ENCODE measurements at regions not wholly inside any gene's neighbourhood (a gene's known extent, or its start where the extent isn't known, plus 50 kb on each side); places are given as distances from the start of the nearest gene placed in this dataset.

- Histone ChIP-seq H3K9me3 (ENCODE audit: control insufficient read depth, low read depth, low read length) (no peaks in the 10 kb centered on the region), H3K4me3 (ENCODE audit: low read length) (no peak overlapping the region), H3K27me3 (ENCODE audit: control insufficient read depth, insufficient read depth, low read length) (no peaks in the 10 kb centered on the region), H3K27ac (ENCODE audit: low read length) (no peak overlapping the region), H3K36me3 (ENCODE audit: control insufficient read depth, insufficient read depth, low read length) (no peaks in the 10 kb centered on the region), H3K4me1 (ENCODE audit: control insufficient read depth, insufficient read depth, low read length) (no peaks in the 10 kb centered on the region)
- WGBS (ENCODE audit: insufficient coverage, low lambda C conversion rate) = no CpG with 5 or more reads among the region's 4 CpGs
- DNase-seq = no peak
Observed at GRCh38 chr13:39201180-39201579, 162.9 kb downstream of the NHLRC3 start.

- WGBS (ENCODE audit: insufficient coverage, low lambda C conversion rate) = 50% methylated on average over 2 of the region's 7 CpGs
- no peaks in the 10 kb centered on the region for H3K36me3 ChIP-seq (ENCODE audit: control insufficient read depth, insufficient read depth, low read length)
- no peaks in the 10 kb centered on the region for H3K9me3 ChIP-seq (ENCODE audit: control insufficient read depth, low read depth, low read length)
- no peak overlapping the region for H3K4me3 ChIP-seq (ENCODE audit: low read length)
- H3K27me3 ChIP-seq (ENCODE audit: control insufficient read depth, insufficient read depth, low read length) = no peaks in the 10 kb centered on the region
- H3K4me1 ChIP-seq (ENCODE audit: control insufficient read depth, insufficient read depth, low read length) = no peaks in the 10 kb centered on the region
- DNase-seq = no peak
- H3K27ac ChIP-seq (ENCODE audit: low read length) = no peak overlapping the region
Observed at GRCh38 chr13:39202746-39203145, 164.5 kb downstream of the NHLRC3 start.

- WGBS (ENCODE audit: insufficient coverage, low lambda C conversion rate) = 100% methylated on average over 1 of the region's 4 CpGs
- Histone ChIP-seq H3K4me1 (ENCODE audit: control insufficient read depth, insufficient read depth, low read length) (no peaks in the 10 kb centered on the region), H3K36me3 (ENCODE audit: control insufficient read depth, insufficient read depth, low read length) (no peaks in the 10 kb centered on the region), H3K27me3 (ENCODE audit: control insufficient read depth, insufficient read depth, low read length) (no peaks in the 10 kb centered on the region), H3K9me3 (ENCODE audit: control insufficient read depth, low read depth, low read length) (no peaks in the 10 kb centered on the region), H3K27ac (ENCODE audit: low read length) (no peak overlapping the region), H3K4me3 (ENCODE audit: low read length) (no peak overlapping the region)
- no peak for DNase-seq
Observed at GRCh38 chr13:39208636-39209035, 170.4 kb downstream of the NHLRC3 start.

- H3K27ac ChIP-seq (ENCODE audit: low read length) = no peak overlapping the region
- no peaks in the 10 kb centered on the region for H3K4me1 ChIP-seq (ENCODE audit: control insufficient read depth, insufficient read depth, low read length)
- no peak overlapping the region for H3K4me3 ChIP-seq (ENCODE audit: low read length)
- no CpG with 5 or more reads among the region's 1 CpG for WGBS (ENCODE audit: insufficient coverage, low lambda C conversion rate)
- H3K9me3 ChIP-seq (ENCODE audit: control insufficient read depth, low read depth, low read length) = no peaks in the 10 kb centered on the region
- DNase-seq = no peak
- no peaks in the 10 kb centered on the region for H3K27me3 ChIP-seq (ENCODE audit: control insufficient read depth, insufficient read depth, low read length)
- no peaks in the 10 kb centered on the region for H3K36me3 ChIP-seq (ENCODE audit: control insufficient read depth, insufficient read depth, low read length)
Observed at GRCh38 chr13:39209731-39210531, 171.7 kb downstream of the NHLRC3 start.

- Histone ChIP-seq H3K27ac (ENCODE audit: low read length) (no peak overlapping the region), H3K9me3 (ENCODE audit: control insufficient read depth, low read depth, low read length) (no peaks in the 10 kb centered on the region), H3K4me1 (ENCODE audit: control insufficient read depth, insufficient read depth, low read length) (no peaks in the 10 kb centered on the region), H3K27me3 (ENCODE audit: control insufficient read depth, insufficient read depth, low read length) (no peaks in the 10 kb centered on the region), H3K4me3 (ENCODE audit: low read length) (no peak overlapping the region), H3K36me3 (ENCODE audit: control insufficient read depth, insufficient read depth, low read length) (no peaks in the 10 kb centered on the region)
- DNase-seq = no peak
- WGBS (ENCODE audit: insufficient coverage, low lambda C conversion rate) = no CpG with 5 or more reads among the region's 1 CpG
Observed at GRCh38 chr13:39210961-39211534, 172.8 kb downstream of the NHLRC3 start.

- no peak for DNase-seq
- Histone ChIP-seq H3K4me1 (ENCODE audit: control insufficient read depth, insufficient read depth, low read length) (no peaks in the 10 kb centered on the region), H3K36me3 (ENCODE audit: control insufficient read depth, insufficient read depth, low read length) (no peaks in the 10 kb centered on the region), H3K4me3 (ENCODE audit: low read length) (no peak overlapping the region), H3K9me3 (ENCODE audit: control insufficient read depth, low read depth, low read length) (no peaks in the 10 kb centered on the region), H3K27me3 (ENCODE audit: control insufficient read depth, insufficient read depth, low read length) (no peaks in the 10 kb centered on the region), H3K27ac (ENCODE audit: low read length) (no peak overlapping the region)
- 92% methylated on average over 2 of the region's 8 CpGs for WGBS (ENCODE audit: insufficient coverage, low lambda C conversion rate)
Observed at GRCh38 chr13:39215971-39216370, 177.7 kb downstream of the NHLRC3 start.

GRCh38 chr13:39217471-39217870 is 179.2 kb downstream of the NHLRC3 start:
- H3K4me1 ChIP-seq (ENCODE audit: control insufficient read depth, insufficient read depth, low read length) = no peaks in the 10 kb centered on the region
- H3K27me3 ChIP-seq (ENCODE audit: control insufficient read depth, insufficient read depth, low read length) = no peaks in the 10 kb centered on the region
- H3K36me3 ChIP-seq (ENCODE audit: control insufficient read depth, insufficient read depth, low read length) = no peaks in the 10 kb centered on the region
- DNase-seq = no peak
- H3K27ac ChIP-seq (ENCODE audit: low read length) = no peak overlapping the region
- WGBS (ENCODE audit: insufficient coverage, low lambda C conversion rate) = no CpG with 5 or more reads among the region's 3 CpGs
- H3K9me3 ChIP-seq (ENCODE audit: control insufficient read depth, low read depth, low read length) = no peaks in the 10 kb centered on the region
- no peak overlapping the region for H3K4me3 ChIP-seq (ENCODE audit: low read length)

GRCh38 chr13:39224671-39225240 is 186.5 kb downstream of the NHLRC3 start:
- no peak for DNase-seq
- H3K27me3 ChIP-seq (ENCODE audit: control insufficient read depth, insufficient read depth, low read length) = no peaks in the 10 kb centered on the region
- H3K4me3 ChIP-seq (ENCODE audit: low read length) = no peak overlapping the region
- no peak overlapping the region for H3K27ac ChIP-seq (ENCODE audit: low read length)
- no peaks in the 10 kb centered on the region for H3K9me3 ChIP-seq (ENCODE audit: control insufficient read depth, low read depth, low read length)
- WGBS (ENCODE audit: insufficient coverage, low lambda C conversion rate) = 87% methylated on average over 2 of the region's 5 CpGs
- H3K36me3 ChIP-seq (ENCODE audit: control insufficient read depth, insufficient read depth, low read length) = no peaks in the 10 kb centered on the region
- H3K4me1 ChIP-seq (ENCODE audit: control insufficient read depth, insufficient read depth, low read length) = no peaks in the 10 kb centered on the region

- no peak for DNase-seq
- H3K4me1 ChIP-seq (ENCODE audit: control insufficient read depth, insufficient read depth, low read length) = no peaks in the 10 kb centered on the region
- H3K9me3 ChIP-seq (ENCODE audit: control insufficient read depth, low read depth, low read length) = no peaks in the 10 kb centered on the region
- H3K36me3 ChIP-seq (ENCODE audit: control insufficient read depth, insufficient read depth, low read length) = no peaks in the 10 kb centered on the region
- WGBS (ENCODE audit: insufficient coverage, low lambda C conversion rate) = 100% methylated on average over 2 of the region's 4 CpGs
- H3K4me3 ChIP-seq (ENCODE audit: low read length) = no peak overlapping the region
- no peaks in the 10 kb centered on the region for H3K27me3 ChIP-seq (ENCODE audit: control insufficient read depth, insufficient read depth, low read length)
- H3K27ac ChIP-seq (ENCODE audit: low read length) = no peak overlapping the region
Observed at GRCh38 chr13:39225860-39226259, 187.6 kb downstream of the NHLRC3 start.

GRCh38 chr13:39226359-39226758 is 188.1 kb downstream of the NHLRC3 start:
- no peak overlapping the region for H3K4me3 ChIP-seq (ENCODE audit: low read length)
- no peaks in the 10 kb centered on the region for H3K4me1 ChIP-seq (ENCODE audit: control insufficient read depth, insufficient read depth, low read length)
- H3K27me3 ChIP-seq (ENCODE audit: control insufficient read depth, insufficient read depth, low read length) = no peaks in the 10 kb centered on the region
- no peak for DNase-seq
- no peaks in the 10 kb centered on the region for H3K36me3 ChIP-seq (ENCODE audit: control insufficient read depth, insufficient read depth, low read length)
- WGBS (ENCODE audit: insufficient coverage, low lambda C conversion rate) = no CpG with 5 or more reads among the region's 3 CpGs
- no peaks in the 10 kb centered on the region for H3K9me3 ChIP-seq (ENCODE audit: control insufficient read depth, low read depth, low read length)
- no peak overlapping the region for H3K27ac ChIP-seq (ENCODE audit: low read length)
